ENCODE measurements at regions not wholly inside any gene's neighbourhood (a gene's known extent, or its start where the extent isn't known, plus 50 kb on each side); places are given as distances from the start of the nearest gene placed in this dataset.

DNA sequence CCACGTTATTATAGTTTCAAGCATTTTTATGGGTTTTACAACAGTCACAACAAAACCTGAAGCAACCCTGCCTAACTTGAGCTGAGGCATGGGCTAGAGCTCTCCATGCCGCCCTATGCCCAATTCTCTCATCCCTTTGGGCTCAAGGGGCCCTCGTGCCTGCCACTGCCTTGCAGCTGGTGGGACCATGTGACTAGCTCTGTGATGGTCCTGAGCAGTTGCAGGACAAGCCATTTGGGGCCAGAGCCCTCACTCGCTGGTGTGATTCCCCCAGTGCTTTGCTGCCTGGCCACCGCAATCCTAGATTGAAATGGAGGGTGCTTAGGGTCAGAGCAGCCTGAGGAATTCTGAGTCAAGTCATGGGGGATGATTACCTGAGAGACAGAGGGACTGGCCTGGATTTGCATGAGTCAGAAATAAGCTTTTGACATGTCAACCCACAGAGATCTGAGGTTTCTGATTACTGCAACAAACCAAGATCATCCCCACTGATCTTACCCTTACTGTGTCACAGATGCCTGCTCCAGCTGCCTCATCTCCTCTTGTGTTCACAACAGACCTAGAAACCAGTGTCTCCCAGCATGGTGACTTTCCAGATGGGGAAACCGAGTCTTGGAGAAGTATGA lies 323.7 kb downstream of the BRD1 start:
- TF ChIP-seq CTCF (conservative IDR thresholded peaks at IDR 0.05; ENCODE audit: low read depth, low read length) (no peak), EZH2 (IDR thresholded peaks at IDR 0.05; ENCODE audit: low read length, unreplicated experiment) (no peak), EZH2phosphoT487 (IDR thresholded peaks at IDR 0.05; ENCODE audit: borderline replicate concordance, low read length) (no peak)

Data from PC-3 (cell line).